HT1080 (cell line): ENCODE measurements at regions not wholly inside any gene's neighbourhood (a gene's known extent, or its start where the extent isn't known, plus 50 kb on each side); places are given as distances from the start of the nearest gene placed in this dataset.
"Not testable (repeated sequence)": the region's sequence is repeated elsewhere in the genome, so short reads cannot be mapped to it uniquely, and the experiment has no call there.

Experiments
- DNase-seq: peaks from one replicate; pipeline ENCODE4 v3.0.0-alpha.2; 2015; ENCODE audit warnings: low read depth

GRCh38 chr11:106482917-106483785 lies 405.7 kb downstream of the AASDHPPT start:
- DNase-seq = peak; percentile 88

- DNase-seq = no peak
Measured at GRCh38 chr11:106491751-106492150, 414.3 kb downstream of the AASDHPPT start.

GRCh38 chr11:106493751-106494150 lies 416.3 kb downstream of the AASDHPPT start:
- no peak for DNase-seq

- no peak for DNase-seq
Measured at GRCh38 chr11:106495046-106495445, 417.6 kb downstream of the AASDHPPT start.

- DNase-seq = no peak
Measured at GRCh38 chr11:106496677-106497076, 419.2 kb downstream of the AASDHPPT start.

DNA sequence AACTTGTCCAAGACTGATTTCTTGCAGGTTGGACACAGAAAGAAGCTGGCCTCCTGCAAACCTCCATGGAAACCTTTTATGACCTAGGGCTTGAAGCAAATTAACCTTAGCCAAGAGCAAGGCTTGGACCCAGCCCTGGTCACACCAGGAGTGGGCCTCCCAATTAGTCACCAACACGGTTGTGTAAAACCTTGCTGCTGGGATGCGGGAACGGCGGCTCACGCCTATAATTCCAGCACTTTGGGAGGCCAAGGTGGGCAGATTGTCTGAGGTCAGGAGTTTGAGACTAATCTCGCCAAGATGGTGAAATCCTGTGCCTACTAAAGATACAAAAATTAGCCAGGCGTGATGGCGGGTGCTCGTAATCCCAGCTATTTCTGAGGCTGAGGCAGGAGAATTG lies 419.9 kb downstream of the AASDHPPT start:
- DNase-seq = no peak

DNA sequence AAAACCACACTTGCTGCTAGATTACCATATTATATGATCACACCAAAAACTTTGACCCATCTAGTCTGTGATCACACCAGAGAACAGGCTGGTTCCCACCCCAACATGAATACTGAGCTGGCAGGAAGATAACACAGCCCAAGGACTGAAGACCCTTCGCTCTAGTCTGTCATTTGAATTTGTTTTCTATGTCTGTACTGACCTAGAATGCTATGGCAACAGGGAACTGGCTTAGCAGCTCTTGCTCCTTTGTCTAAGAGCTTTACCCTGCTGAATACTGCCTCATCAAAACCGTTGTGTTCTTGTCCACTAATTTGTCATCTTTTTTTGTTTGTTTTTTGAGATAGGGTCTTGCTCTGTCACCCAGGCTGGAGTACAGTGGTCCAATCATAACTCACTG lies 420.4 kb downstream of the AASDHPPT start:
- DNase-seq = no peak

GRCh38 chr11:106503901-106504300 lies 426.4 kb downstream of the AASDHPPT start:
- DNase-seq = no peak

- no peak for DNase-seq
Measured at GRCh38 chr11:106507645-106508306, 430.3 kb downstream of the AASDHPPT start.

- DNase-seq = no peak
Measured at GRCh38 chr11:106514706-106515105, 437.2 kb downstream of the AASDHPPT start.

DNA sequence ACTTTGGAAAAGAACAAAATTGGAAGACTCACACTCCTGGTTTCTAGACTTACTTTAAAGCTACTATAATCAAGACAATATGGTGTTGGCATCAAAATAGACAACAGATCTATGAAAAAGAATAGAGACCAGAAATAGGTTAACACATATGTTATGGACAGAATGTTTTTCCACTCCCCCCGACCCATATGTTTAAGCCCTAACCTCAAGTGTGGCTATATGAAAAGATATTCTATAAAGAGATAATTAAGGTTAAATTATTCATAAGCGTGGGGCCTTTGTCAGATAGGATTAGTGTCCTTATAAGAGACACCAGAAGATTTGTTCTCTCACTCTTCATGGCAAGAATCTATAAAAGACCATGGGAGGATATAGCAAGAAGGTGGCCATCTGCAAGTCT lies 440.0 kb downstream of the AASDHPPT start:
- DNase-seq = no peak

GRCh38 chr11:106520146-106520912 lies 442.9 kb downstream of the AASDHPPT start:
- peak; percentile 18 for DNase-seq

DNA sequence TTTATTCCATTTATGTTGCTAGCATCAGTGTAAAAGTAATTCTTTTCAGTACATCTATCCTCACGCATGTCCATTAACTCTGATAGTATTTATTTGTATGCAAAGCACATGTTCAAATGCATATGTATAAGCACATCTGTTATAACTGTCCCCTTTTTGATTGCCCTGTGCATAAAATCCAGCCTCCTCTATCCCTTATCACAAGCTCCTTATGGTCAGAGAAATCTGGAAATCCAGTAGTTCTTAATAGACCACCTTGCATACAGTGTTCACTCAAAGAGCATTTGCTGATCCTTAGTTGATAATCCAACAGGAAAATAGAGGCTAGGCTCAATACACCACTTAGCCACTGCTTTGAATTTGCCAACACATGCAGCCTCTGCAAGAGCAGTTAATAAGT lies 443.5 kb downstream of the AASDHPPT start:
- DNase-seq = no peak

- DNase-seq = no peak
Measured at GRCh38 chr11:106523171-106523570, 445.7 kb downstream of the AASDHPPT start.

DNA sequence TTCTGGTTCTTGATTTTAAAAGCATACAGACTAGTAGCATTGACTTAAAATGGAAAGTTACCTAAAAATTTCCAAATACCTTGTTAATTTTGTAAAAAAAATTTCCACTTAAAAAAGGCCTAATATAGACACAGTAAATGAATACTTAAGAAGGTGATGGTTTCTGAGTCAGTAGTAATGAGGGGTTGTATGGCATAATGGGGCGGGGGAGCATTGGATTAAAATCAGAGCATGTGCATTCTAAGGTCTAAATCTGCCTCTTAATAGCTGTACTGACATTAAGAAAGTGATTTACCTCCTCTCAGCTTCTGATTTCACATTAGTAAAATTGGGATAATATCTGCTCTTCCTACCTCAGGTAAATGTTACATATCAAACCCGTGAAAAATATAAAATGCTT lies 446.5 kb downstream of the AASDHPPT start:
- DNase-seq = no peak

DNA sequence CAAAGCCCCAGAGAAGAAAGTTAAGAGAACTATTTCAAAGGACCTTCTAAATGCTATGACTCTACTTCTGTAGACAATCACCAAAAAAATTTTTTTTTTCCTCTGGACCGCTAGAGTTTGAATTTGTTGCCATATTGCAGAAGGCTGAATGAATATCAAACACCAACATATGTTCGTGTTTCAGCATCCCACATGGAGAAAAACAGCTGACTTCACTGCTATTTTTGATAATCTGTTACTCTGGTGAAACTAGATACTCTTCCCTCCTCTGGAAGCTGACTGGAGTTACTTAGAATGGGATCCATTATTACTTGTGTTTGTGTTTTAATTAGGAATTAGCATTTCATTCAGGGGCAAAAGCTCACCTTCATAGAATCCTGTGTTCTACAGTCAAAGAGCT lies 447.0 kb downstream of the AASDHPPT start:
- DNase-seq = no peak

DNA sequence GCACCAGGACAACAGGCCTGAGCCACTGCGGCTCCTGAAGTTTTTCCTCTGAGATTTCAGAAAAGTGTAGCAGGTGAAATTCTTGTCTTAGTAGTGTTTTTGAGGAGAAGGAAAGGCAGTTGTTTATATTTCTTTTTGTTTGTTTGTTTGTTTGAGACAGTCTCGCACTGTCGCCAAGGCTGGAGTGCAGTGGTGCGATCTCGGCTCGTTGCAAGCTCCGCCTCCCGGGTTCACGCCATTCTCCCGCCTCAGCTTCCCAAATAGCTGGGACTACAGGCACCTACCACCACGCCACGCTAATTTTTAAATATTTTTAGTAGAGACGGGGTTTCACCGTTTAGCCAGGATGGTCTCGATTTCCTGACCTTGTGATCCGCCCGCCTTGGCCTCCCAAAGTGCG lies 454.2 kb downstream of the AASDHPPT start:
- DNase-seq = not testable (repeated sequence)

GRCh38 chr11:106533046-106533445 lies 455.6 kb downstream of the AASDHPPT start:
- DNase-seq = no peak

- no peak for DNase-seq
Measured at GRCh38 chr11:106540001-106540400, 462.5 kb downstream of the AASDHPPT start.

- no peak for DNase-seq
Measured at GRCh38 chr11:106548406-106548805, 469.9 kb downstream of the GUCY1A2 start.

- DNase-seq = no peak
Measured at GRCh38 chr11:106551744-106552673, 466.3 kb downstream of the GUCY1A2 start.
